NCI-H82 treated with DMSO at 0.1 percent for 48 hours (cell line): ENCODE measurements at regions not wholly inside any gene's neighbourhood (a gene's known extent, or its start where the extent isn't known, plus 50 kb on each side); places are given as distances from the start of the nearest gene placed in this dataset.

Source experiments
- DNase-seq: peaks from one replicate; lab custom pipeline; 2025; ENCODE audit not compliant: unreplicated experiment; lab: John Stamatoyannopoulos, UW

DNA sequence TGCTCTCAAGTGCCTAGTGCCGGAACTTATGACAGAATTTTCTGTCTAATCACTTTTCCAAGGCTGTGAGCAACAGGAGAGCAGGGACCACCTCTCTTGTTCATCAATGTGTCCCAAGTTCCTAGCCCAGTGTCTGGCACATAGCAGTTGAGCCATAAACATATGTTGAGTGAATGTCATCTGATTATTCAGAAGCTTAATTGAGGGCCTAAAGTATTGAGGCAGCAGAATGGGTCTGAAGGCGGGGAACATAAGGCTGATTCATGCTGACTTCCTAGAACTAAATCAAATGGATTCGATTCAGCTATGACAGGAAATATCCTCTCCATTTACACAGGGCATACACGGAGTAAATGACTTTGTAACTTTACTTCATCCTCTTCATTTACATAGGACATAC, 438.0 kb upstream of the ZFHX3 start:
- no peak for DNase-seq

DNA sequence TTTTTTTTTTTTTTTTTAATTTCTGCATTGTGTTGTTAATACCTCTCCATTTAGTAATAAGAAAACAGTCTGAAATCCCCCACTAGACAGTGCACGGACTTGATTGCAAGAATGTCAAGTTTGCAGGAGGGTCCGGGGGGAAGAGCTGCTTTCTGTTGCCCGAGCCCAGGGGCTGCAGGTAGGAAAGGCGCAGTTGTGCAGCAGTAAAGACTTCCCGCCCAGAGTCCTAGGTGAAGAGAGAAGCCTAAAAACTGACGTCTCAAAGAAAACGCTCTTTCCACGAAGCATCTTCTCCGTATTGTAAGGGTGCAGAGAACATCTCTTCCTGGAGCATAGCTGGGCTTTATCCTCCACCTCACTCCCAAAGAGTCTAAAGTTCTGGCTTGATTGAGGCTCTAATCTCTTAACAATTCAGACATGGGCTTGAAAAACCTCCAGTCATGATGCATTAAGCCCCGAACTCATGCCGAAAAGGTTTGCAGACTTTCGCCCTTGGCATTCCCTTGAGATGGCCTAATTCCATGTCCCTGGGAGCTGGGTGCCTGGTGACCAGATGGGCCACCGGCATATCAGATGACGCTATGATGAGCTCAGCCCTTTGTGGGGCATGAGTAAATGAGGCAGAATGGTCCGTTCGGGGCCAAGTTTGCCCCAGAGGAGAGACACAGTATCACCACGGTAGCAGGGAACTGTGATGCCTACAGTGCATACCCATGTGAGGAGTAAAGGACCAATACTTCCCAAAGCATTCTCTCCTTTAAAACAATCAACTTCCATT, 436.2 kb upstream of the ZFHX3 start:
- DNase-seq, result no peak

DNA sequence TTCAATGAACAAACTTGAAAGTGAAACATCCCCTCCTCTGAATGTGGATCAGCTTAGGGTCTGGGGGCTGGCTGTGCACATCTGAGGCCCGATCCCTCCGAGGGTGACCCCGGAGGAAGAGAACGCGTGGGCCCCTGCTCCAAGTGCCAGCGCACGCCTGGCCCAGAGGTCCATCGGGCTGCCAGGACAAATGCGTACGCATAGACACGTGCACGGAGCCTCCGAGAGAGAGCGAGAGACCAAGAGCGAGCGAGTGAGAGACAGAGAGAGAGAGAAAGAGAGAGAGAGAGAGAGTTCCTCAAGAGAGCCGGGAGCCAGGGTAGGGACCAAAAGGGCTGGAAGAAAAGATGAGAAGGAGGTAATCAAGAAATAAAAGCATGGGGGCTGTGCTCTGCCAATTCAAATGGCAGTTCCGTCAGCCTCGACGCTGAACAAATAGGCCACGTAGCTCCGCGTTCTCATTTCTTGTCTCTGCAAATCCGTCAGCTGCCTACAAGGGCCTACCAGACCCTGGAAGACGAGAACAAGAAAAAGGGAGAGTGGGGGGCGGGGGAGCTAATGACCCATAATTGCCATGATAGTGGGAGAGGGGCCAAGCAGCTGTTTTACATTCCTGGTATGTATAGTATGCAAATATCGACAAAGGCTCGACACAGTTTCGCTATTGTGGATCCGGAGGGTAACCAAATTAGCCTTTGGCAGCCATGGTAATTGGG, 435.3 kb upstream of the ZFHX3 start:
- DNase-seq, result no peak

DNA sequence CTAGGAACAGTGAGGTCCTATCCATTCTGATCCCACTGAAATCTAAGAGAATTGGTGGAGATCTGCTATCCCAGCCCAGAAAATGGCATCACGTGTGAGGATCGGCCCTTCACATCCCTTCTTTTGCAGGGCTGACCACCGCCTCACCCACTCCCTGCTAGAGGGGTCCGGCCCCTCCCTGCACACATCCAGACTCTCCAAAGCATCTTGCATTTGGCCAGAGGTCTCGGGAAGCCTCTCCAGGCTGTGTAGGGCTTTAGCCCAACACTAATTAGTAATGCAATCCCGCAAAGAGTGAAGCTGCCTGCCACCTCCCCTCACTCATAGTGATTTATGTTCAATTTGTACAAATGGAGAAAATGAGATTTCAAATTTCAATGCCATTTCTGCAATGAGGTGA, 434.4 kb upstream of the ZFHX3 start:
- no peak for DNase-seq

DNA sequence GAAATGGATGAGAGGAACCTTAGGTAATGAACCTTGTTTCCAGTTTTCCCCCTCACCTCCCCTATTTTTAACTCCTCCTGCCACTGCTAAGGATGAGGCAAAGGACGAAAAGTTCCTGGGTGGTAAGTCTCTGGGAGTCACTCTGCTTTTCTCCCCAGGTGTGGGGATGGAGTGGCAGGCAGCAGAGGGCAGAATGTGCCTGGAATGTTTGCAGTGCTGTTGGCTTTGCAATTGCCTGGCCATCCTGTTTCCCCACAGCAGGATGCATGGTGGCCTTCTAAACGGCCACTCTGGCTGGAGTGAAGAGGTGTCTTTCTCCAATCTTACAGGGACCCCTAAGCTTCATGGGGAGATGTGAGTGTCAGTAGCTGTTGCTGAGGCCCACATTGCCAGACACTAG, 432.5 kb upstream of the ZFHX3 start:
- no peak for DNase-seq

DNA sequence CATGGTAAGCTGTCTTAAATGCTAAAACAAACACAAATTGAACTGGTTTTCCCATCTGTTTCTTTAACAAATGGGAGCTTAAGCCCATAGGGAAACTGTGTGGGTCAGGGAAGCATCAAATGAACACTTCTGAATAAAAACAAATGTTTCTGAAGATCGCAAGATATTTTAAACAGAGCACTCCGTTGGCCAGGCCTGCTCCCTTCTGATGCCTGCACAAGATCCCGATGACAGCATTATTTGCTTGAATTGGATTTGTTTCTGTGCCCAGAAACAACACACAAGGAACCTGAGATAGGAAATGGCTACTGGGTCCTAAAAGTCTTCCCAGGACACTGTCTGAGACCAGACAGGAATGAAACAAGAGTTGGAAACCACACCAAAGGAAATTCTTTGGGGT, 425.8 kb upstream of the ZFHX3 start:
- DNase-seq, result no peak

DNA sequence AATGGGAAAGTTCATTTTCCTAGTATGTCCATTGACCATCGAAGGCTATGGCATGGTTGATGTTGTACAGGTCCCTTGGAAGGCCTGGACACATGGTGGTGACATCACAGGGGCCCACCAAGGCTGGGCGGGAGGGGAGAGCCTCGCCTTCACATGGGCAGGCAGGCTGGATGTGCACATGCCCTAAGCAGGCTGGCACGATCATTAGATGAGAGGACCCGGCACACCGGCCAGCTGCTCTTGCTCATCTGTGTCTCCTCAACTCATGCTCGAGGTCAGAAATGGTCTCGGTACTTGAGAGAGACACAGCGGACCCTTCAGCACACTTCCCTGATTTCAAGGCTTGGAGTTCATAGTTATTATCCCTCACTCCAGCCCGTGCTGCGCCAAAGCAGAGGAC, 416.9 kb upstream of the ZFHX3 start:
- no peak for DNase-seq

DNA sequence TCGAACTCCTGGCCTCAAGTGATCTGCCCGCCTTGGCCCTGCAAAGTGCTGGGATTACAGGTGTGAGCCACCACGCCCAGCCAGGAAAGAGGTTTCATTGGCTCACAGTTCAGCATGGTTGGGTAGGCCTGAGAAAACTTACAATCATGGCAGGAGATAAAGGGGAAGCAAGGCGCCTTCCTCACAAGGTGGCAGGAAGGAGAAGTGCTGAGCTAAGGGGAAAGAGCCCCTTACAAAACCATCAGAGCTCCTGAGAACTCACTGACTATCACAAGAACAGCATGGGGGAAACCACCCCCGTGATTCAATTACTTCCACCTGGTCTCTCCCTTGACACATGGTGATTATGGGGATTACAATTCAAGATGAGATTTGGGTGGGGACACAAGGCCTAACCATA, 411.7 kb upstream of the ZFHX3 start:
- no peak for DNase-seq

DNA sequence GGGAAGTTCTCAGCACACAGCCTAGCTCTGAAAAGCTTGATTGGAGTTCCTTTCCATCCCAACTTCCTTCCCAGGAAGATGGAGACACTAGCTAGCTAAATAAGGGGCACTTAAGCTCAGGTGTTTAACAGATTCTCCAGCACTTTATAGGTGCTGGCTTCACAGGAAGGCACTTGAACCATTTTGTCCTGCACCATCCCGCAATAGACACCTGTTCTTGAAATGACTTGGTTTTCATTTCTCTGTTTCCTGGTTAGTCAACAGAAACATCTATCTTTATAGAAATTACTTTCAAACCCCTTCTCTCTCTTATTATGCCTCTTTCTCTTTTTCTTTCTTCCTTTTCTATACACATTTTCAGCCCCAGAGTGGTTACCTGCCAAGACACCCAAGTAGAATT, 409.9 kb upstream of the ZFHX3 start:
- no peak for DNase-seq

DNA sequence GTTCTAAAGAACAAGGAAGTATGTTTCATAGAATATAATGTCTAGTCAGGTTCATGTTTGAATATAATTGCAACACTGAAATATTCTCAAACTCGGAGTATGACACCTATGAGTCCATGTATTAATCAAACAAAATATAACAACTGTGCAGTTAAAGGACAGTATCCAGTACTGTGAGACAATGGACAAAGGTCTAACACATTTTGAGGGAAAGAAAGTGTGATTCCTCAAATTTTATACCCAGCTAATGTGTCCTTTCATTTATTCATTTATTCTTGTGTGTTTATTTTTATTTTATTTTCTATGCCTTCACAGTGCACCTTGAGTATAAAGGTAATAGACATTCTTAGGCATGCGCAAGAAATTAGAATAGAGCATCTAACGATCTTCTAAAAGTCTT, 401.0 kb upstream of the ZFHX3 start:
- no peak for DNase-seq

DNA sequence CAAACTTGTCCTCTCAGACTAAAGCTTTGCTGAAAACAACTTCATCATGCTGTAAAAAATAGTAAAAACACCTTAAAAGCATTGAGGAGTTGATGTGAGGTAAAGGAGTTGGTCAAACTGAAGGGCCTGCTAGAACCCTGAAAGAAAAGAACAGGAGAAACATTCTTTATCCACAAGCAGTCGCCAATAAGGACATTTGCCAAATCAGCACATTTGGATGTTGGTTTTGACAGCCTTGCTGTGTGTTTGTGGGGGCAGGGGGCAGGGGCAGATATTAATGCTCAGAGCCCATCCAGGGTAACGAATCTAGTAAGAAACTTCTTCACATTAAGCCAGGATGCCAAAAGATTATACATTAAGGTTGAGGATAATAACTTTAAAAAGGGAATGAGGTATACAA, 399.9 kb upstream of the ZFHX3 start:
- DNase-seq, result no peak

DNA sequence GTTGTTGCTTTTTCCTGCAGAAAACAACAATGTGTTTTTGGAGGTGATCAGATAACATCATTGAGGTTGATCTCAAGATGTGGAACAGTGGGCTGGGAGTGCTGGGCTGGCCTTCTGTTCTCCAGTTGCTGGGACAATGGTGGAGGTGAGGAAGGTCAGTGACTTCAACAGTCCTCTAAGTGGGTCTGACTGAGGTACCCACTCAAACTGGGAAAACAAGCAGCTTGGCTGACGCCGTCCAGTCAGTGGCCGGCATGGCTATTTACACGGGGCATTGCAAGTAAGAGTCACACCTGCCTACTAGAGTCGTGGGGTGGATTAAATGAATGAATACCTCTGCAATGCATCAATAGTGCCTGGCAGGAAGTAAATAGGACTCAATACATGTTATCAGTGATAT, 386.7 kb upstream of the ZFHX3 start:
- no peak for DNase-seq

DNA sequence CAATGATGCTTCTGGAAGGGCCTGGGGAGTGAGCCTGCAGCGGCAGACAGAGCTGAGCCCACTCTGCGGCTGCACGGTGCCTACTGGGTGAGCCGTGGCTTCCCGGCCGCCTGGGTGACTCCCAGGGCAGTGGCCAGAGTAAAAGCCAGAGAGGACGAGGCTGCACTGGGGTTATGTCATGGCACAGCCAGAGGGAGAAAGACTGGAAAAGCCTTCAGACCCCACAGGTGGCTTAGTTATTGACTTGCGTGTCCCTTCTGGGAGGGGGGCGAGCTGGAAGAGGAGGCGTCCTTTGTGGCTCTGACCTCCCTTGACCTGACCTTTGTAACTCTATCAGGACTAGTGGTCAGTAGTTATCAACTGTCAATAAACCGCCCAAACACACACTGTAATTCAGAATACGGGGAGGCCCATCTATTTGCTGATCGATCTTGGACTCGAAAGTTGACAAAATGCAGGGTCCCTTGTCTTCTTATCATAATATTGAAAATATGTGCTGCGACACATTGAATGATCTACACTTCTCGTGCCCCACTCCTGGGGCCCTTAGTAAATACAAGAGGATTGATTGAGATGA, 385.9 kb upstream of the ZFHX3 start:
- no peak for DNase-seq

DNA sequence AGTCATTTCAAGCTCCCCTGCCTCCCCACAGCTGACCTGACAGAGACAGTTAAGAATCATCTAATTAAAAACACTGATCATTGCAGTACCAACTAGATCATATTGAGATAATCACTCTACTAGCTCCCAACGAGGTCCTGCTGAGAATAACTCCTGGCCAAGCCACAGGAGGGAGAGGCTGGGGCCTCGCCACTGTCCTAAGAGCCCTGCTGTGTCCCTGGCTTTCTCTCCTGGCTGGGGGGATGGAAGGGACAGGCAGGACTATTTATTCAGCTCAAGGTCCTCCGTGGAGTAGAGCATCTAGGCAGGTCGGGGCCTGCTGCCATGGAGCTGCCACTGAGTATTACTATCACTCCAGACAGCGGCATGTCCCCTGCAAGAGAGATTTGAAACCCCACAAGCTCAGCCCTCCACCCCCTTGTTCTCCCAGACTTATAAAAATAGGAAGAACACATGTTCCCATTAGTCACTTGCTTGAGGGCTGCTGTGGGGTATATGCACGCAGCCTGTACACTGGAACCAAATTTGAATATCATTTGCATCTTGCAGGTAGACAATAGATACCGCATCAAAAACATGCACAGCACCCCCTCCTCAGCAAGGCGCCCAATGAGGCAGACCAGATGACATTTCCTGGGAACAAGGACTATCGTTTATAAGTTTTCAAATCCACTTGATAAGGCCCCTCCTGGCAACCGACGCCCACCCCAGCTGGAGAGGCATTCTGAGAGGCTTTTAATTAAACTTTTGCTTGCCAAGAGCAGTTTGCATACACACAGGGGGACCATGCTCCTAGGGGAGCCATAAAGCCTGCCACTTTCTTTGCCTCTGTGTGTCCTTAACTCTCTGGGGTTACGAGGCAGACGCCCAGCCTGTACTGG, 385.2 kb upstream of the ZFHX3 start:
- DNase-seq, result no peak

DNA sequence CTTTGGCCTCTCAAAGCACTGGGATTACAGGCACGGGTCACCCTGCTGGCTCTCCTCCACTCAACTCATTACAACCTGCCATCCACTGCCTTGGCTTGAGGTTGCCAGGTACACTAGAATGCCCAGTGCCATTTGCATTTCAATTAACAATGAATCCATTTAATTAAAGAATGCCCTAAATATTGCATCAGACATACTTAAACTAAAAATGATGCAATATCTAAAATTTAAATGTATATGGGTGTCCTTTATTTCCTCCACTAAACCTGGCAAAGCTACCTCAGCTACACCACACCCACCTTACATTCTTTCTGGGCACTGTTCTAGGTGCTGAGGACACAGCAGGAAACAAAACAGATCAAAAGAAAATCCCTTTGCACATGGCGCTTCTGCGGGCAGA, 382.2 kb upstream of the ZFHX3 start:
- no peak for DNase-seq

DNA sequence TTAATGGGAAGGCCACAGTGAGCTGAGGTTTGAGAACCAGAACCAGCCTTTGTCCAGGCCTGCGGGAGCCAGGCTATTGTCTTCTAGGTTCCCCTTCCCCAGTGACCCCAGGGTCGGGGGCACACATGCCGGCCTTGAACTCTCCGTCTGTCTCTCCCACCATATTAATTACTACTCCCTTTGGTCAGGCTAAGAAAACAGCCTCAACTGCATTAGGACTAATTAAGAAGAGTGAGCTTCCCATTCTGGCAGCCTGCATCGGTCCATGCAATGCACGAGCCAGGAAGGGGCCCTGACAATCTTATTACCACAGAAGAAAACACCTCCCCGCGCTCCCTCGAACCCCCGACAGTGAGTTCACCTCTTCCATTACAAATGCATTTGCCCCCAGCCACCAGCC, 380.2 kb upstream of the ZFHX3 start:
- DNase-seq, result no peak

DNA sequence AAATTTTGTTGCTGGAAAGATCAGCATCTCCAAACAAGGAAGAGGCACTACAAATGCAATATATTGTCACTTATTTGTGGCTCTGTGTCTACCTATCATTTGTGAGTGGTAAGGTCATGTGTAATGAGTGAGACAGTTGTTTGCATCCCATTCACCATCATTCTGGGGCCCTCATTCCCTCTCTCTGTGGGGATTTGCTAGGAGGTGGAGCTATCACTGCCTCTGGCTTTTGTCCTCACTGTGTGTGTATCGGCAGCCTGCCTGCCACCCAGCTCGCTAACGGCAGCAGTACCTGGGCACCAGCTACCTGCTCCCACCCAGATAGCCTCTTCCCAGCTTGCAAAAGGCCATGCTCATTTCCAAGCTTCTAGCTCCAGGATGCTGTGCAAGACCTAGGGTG, 379.2 kb upstream of the ZFHX3 start:
- no peak for DNase-seq

DNA sequence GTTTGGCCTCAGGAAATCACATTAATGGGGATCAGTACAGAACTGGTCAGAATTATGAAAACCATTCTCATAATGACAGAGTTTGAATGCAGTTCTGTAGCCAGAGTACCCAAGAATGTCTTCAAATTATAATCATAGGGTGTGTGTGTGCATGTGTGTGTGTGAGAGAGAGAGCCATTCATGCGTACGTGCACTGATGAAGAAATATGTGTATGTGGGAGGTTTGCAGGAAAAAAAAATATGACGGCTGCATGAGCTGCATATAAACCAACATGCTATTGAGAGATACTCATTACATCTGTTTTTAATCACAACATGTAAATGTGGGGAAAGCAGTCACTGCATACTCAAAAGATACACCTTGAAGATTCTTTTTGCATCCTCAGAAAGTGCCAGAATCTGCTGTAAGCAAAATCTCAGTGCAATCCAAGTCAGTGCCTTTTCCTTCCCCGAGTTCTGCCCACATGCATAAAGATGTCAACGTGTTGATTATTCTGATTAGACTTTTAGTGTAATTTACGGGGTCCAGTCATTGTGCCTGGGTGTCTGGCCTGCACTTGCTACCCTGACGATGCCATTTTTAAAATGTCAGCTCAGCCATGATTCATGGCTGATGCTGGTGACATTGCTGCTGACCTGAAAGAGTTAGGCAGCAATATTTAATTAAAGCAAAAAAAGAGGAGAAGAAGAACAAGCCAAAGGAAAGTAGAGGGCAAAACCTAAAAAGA, 378.7 kb upstream of the ZFHX3 start:
- DNase-seq, result no peak

DNA sequence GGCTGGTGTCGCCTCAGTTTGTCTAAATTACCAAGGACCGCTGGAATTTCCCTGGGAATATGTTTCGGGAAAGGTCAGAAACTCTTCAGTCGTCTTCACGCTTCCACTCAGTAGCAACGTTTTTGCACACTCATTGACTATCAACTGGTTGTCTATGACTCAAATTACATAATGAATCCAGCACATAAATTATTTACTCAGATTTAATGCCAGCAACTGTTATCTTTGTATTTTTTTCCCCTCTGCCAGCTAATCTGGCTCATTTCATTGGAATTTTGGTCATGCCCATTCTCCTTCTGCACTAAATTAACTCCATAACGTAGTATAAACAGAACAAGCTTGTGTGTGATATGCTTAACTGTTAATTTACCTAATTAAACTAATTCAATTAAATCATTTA, 372.7 kb upstream of the ZFHX3 start:
- DNase-seq, result no peak

DNA sequence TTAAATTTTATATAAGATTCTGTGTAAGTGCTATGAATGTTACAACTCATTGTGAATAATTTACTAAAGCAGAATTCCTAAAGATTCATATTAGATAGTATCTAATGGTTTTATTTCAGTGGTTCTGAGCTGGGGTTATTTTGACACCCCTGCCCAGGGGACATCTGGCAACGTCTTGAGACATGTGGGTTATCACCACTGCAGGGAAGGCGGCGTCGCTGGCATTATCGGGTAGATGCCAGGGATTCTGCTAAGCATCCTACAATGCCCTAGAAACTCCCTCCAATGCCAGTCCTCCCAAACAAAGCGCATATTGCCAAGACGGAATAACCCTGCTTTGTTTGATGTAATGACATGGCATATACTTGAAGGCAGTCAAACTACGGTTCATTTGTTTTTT, 372.3 kb upstream of the ZFHX3 start:
- DNase-seq, result no peak

DNA sequence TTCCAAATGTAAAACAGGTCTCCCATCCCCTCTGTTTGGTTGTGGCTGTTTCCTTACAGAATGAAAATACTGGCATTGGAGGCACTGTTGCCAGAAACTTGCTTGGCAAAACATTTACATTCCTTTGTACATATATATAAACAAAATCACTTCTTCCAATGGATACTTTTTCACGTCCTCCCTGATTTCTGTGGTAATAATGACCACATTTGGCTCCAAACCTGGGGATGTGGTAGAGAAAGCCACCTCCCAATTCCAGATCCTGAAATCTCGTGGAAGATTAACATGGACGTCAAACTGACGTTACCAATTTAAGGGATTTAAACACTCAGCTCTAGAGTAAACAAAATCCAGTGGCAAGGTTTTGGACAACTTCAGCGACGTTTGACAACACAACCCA, 370.8 kb upstream of the ZFHX3 start:
- DNase-seq, result no peak
